SIG-M5 treated with dmso at 0.1 percent for 504 hours (cell line): ENCODE measurements at regions not wholly inside any gene's neighbourhood (a gene's known extent, or its start where the extent isn't known, plus 50 kb on each side); places are given as distances from the start of the nearest gene placed in this dataset.
"Not testable (repeated sequence)": the region's sequence is repeated elsewhere in the genome, so short reads cannot be mapped to it uniquely, and the experiment has no call there.

Source experiments
- DNase-seq: peaks from one replicate; lab custom pipeline; 2025; ENCODE audit not compliant: unreplicated experiment; lab: John Stamatoyannopoulos, UW

GRCh38 chr7:121745856-121746255 lies 127.1 kb upstream of the PTPRZ1 start:
- no peak for DNase-seq

GRCh38 chr7:121744877-121745276 lies 128.1 kb upstream of the PTPRZ1 start:
- DNase-seq = no peak

- DNase-seq = no peak
These were observed 128.6 kb upstream of the PTPRZ1 start for GRCh38 chr7:121744319-121744718.

DNA sequence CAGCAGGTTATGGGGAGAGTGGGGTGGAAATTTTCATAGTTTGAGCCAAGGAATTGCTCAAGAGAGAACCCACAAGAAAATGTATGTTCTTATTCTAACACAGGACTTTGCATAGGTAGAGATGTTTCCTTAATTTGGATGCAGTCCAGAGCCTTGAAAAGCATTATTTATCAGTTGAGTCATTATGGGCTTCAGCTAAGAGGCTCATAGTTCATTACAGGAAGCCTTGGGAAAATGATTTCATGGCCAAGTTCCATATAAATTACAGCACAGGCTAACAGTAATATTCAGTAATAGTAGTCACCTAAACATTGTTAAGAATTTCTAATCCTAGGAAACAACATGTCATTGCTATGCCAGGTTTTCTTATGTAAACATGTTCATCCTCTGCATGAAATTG lies 131.1 kb upstream of the PTPRZ1 start:
- DNase-seq = no peak

DNA sequence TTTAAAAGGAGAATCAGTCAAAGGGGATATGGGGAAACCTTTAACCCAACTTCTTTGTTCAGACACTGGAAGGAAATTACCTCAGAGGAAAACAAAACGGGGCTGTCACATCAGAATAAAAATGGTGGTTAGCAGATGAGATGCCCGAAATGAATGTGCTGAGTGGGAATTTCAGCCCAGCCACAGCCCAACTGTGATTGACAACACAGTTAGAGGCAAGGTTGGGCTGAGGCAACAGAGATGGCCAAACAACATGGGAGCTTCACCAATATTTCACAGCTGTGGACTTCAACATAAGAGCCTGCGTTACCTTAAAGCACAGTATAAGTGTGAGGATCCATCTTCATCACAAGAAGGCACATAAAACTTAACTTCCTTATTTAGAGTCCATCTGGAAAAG lies 133.5 kb upstream of the PTPRZ1 start:
- DNase-seq = no peak

DNA sequence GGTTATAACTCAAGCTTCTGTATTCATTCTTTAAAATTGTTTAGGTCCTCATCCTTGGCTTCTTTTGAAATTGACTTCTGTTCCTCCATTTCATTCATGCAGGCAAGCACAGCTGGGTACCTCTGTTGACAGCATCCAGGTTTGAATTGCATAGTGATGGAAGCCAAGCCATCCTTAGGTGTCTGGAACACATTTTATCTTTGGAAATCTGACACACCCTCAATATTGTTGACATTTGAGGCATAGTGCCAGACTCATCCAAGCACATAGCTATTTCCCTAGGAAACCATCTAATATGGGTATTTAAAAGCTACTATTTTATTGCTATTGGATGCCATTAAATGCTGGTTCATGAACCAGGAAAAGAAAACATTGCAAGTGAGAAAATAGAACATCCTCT lies 142.1 kb upstream of the PTPRZ1 start:
- no peak for DNase-seq

DNA sequence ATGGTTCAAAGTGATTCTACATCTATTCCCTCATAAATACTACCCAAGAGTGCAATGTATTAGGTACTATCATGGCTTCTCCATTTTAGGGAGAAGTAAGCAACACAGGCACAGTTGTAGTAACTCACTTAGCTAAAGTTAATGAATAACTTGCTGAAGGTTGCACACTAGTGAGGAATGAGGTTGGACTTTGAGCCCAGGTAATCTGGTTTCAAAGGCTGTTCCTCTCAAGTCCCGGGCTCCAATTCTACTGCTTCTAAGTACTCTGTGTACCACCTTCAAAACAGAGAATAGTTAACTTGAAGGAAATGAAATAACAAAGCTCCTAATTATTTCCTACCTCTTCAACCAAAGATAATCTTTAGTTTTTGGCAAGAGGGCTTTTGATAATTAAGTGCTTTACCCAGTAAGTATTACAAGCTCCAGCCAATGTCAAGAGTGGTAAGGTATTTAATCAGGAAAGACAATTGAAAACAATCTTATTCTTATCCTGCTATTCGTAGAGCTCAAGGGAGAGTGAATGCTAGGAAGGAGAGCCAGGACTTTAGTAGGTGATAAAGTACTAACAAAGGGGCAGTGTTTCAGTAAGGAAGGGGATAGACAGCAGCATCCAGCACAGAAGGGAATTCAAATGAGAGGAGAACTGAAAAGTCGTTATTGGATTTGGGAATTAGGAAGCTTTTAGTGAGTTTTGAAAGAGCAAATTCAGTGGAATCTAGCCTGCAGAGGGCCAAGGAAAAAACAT lies 158.2 kb upstream of the PTPRZ1 start:
- no peak for DNase-seq

DNA sequence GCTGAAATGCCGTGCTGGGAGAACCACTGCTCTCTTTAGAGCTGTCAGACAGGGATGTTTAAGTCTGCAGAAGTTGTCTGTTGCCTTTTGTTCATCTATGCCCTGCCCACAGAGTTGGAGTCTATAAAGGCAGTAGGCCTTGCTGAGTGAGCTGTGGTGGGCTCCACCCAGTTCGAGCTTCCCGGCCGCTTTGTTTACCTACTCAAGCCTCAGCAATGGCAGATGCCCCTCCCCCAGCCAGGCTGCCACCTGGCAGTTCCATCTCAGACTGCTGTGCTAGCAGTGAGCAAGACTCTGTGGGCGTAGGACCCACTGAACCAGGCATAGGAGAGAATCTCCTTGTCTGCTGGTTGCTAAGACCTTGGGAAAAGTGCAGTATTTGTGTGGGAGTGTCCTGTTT lies 160.0 kb upstream of the PTPRZ1 start:
- not testable (repeated sequence) for DNase-seq

DNA sequence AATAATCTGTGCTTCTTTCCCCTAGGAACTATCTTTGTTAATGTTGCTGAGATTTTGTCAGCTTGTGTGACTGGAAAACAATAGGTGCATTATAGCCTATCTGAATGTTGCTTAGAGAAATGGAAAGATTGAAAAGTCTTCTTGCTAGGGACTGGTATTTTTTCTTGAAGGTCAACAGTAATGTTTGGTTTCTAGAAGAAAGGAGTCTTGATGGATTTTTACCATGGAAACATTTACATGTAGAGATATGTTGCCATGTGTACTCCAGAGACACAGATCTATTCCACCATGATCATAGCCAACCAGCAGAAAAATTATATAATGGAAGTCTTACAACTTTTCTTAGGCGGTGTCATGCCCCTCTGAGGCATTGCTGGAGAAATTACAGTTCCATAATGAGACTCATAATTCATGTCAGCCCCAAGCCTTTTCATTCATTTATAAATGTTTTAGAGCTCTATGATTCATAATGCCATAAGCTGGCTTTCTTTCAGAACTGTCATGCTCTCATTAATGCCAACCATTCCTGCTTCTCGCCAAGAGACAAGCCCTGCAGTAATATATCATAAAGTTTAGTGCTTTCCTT lies 175.1 kb upstream of the PTPRZ1 start:
- DNase-seq = no peak

- DNase-seq = no peak
These were observed 176.0 kb upstream of the PTPRZ1 start for GRCh38 chr7:121696954-121697353.

DNA sequence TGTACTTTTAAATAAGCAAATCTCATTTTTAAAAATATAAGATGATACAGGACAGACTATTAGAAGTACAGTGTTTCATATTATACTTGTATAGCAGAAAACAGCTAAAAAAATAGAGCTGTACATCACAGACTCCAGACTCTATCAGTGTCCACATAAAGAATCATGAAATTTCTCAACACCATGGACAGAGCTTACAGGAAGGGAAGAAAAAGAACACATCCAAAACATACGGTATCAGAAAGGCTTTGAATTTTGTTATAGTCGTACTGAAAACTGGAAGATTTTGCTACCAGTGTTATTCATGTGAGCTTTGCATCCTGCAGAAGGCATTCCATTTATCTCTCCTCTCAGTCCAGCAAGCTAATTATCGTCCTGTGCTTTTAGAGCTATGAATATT lies 183.2 kb upstream of the PTPRZ1 start:
- DNase-seq = no peak

DNA sequence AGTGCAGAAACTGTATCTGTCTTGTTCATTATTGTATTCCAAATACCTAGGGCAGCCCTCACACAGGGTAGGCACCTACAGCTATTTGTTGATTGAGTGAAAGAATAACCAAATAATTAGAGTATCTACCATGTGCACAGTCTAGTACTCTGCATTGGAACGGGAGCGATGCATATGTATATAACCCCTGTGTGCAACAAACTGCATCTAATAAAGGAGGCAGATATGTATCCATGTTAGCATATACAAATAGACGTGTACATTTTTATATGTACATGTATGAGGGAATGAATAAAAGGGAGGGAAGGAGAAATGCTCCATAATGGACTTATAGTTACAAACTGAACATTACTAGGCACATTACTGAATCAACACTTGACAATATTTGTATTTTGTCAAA lies 191.3 kb upstream of the PTPRZ1 start:
- no peak for DNase-seq

DNA sequence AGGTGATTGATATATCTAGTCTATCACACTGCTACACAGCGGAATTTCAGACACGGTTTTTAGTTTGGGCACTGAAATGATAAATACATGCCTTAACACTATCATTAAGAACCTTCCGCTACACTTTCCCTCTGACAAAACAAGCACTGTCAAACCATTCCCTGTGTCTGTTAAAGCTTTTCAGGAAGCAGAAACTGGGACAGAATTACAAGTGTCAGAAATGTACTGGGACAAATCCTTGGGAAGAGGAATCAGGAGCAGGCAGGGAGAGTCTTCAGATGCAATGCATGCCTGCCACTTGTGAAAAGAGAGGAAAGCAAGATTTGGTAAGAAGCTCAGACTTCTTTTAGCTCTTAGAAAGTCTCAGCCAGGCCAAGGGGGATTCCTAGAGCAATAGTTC lies 196.8 kb upstream of the PTPRZ1 start:
- no peak for DNase-seq

GRCh38 chr7:121674455-121674854 lies 198.5 kb upstream of the PTPRZ1 start:
- DNase-seq = not testable (repeated sequence)

DNA sequence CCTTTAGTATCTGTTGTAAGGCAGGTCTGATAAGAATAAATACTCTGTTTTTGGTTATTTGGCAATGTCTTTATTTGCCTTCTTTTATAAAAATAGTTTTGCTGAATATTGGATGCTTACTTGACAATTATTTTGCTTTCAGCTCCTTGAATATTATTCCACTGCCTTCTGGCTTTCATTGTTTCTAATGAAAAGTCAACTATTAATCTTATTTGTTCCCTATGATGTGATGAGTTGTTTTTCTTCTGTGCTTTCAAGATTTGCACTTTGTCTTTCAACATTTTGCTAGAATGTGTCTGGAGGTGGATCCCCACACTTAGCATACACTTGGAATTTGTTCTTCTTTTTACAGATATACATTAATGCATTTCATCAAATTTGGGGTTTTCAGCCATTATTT lies 203.8 kb upstream of the PTPRZ1 start:
- DNase-seq = no peak

DNA sequence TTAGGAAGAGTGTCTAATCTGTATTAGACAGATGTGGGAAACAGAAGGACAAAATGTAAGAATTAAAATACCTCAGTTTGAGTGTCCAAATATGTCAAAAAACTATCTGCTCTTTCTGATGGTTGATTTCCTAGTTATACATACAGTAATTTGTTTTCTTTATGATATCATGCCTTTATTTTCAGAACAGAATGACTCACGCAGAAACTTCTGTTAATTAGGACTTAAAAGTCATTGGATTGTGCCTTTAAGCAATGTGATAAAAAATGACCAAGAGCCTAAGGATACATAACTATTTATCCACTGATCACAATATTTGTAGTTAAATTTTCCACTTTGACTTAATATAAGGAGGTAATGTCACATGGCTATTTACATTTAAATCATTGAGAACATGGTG lies 206.7 kb upstream of the PTPRZ1 start:
- no peak for DNase-seq

- DNase-seq = no peak
These were observed 229.6 kb upstream of the PTPRZ1 start for GRCh38 chr7:121643320-121643719.

GRCh38 chr7:121639705-121640104 lies 233.3 kb upstream of the PTPRZ1 start:
- no peak for DNase-seq

DNA sequence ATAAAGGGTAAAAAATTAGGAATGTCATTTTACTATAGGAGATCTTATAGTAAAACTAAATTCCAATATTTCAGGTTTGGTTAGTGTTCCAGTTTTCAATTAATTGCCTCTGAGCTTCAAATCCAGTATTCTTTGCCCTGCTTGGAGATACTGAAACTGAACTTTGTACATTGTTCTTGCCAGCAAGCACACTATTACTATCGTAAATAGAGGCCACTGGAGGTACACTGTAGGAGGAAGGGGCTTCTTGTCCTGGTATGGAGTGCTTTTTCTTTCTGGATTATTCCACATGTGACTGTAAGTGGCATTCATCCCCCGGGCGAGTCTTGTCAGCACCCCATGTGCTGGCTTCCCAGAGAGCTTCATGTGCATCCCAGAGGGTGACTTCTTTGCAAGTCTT lies 234.7 kb upstream of the PTPRZ1 start:
- no peak for DNase-seq

GRCh38 chr7:121634356-121634755 lies 238.2 kb upstream of the FAM3C start:
- DNase-seq = no peak

DNA sequence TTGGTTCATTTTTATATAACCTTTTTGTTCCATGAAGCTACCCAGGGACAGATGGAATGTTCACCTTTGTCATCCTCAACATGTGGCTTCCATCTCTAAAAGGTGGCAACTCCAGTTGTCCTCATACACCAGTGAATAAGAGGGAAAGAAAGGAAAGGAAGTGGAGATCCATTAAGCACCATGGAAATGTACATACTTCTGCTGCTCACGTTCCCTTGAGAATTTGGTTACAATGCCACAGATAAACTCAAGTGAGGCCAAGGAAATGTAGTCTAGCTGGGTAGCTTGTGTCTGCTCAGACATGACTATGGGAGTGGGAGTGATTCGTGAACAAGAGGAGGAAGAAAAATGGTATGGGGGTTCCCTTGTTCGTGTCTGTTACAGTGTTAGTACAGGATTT lies 237.1 kb upstream of the FAM3C start:
- DNase-seq = no peak

DNA sequence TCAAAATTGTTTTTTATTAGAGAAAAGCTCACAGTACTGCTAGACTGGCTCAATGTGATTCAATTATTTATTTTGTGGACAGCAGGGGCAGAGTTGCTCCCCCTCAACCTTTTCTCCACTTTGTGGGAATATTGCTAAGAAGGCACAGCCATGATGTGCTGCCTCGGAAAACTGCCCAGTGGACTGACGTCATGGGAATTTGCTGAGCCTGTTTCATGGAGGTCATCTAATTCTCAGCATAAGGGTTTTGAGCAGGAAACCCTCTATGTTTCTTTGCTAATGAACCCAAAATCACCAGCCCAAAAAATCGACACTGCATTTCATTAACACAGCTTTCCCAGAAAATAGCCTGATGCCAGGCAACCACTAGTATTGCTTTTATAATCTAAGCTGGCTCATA lies 228.8 kb upstream of the FAM3C start:
- no peak for DNase-seq
